HFFc6 (cell line): ENCODE measurements at regions not wholly inside any gene's neighbourhood (a gene's known extent, or its start where the extent isn't known, plus 50 kb on each side); places are given as distances from the start of the nearest gene placed in this dataset.
"Not testable (repeated sequence)": the region's sequence is repeated elsewhere in the genome, so short reads cannot be mapped to it uniquely, and the experiment has no call there.

Experiments used
- DNase-seq: peaks from one replicate; pipeline ENCODE4 v3.0.0-alpha.2; 2018
- H3K27ac Mint-ChIP-seq: 2 replicates; pipeline ENCODE4 v1.8.0; 2020; ENCODE audit warnings: mild to moderate bottlenecking, mixed read lengths
- H3K27me3 Mint-ChIP-seq: 2 replicates; pipeline ENCODE4 v1.8.0; 2021; ENCODE audit warnings: mild to moderate bottlenecking, moderate library complexity, mixed read lengths; ENCODE audit not compliant: insufficient read depth
- H3K36me3 Mint-ChIP-seq: 2 replicates; pipeline ENCODE4 v1.8.0; 2021; ENCODE audit warnings: low read depth, mixed read lengths
- H3K4me1 Mint-ChIP-seq: 2 replicates; pipeline ENCODE4 v1.8.0; 2020; ENCODE audit warnings: low read depth, mixed read lengths
- H3K4me3 Mint-ChIP-seq: 2 replicates; pipeline ENCODE4 v1.8.0; 2020; ENCODE audit warnings: mild to moderate bottlenecking, moderate library complexity, mixed read lengths
- H3K9me3 Mint-ChIP-seq: 2 replicates; pipeline ENCODE4 v1.8.0; 2020; ENCODE audit warnings: mild to moderate bottlenecking, mixed read lengths
- TF ChIP-seq, protein P1 (sequence below): fragments of 200-600 bp; sonication (generic); IDR thresholded peaks from 2 replicates; pipeline ENCODE4 v1.5.0; 2021; ENCODE audit warnings: antibody characterized with exemption, mild to moderate bottlenecking

DNA sequence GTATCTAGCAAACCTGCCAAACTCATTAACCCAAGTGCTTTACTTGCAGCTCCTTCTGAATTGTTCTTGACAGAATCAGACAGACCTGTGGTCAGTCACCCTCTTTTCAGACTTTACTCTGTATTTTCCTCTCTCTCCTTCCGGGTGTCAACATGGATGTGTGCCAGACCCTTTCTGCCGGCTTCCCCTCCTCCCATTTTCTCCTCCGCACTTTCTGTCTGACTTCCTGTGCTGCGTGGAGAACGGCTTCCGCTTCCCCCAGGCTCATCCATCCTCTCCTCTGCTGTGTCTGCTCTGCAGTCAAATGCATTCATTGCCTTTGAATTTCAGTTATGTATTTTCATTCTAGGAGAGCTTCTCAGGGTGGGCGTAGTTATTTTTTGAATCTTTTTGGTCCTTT lies 53.3 kb upstream of the LRPAP1 start:
- not testable (repeated sequence) for H3K4me1 Mint-ChIP-seq, H3K27ac Mint-ChIP-seq, H3K27me3 Mint-ChIP-seq, H3K36me3 Mint-ChIP-seq, DNase-seq, H3K9me3 Mint-ChIP-seq, H3K4me3 Mint-ChIP-seq

DNA sequence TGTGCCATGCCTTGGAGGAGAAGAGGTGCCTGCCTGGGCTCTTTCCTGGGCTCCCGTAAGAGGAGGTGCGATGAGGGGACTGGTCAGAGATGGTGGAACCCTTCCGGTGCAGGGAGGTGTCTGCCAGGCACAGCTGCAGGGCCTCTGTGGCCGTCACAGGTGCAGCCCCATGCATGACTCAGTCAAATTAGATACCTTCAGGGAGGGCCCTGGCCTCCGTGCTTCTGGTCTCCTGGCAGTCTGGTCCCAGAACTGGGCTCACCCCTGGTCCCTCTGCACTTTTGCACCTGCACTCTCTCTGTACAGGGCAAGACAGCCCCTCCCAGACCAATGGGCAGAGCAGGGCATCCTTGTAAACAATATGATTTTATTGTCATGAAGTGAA lies 49.9 kb upstream of the LRPAP1 start:
- Mint-ChIP-seq H3K27me3 (peaks cover 16% of the 10 kb centered on the region), H3K4me1 (no peaks in the 10 kb centered on the region), H3K27ac (no peak overlapping the region), H3K9me3 (no peaks in the 10 kb centered on the region), H3K4me3 (no peak overlapping the region), H3K36me3 (no peaks in the 10 kb centered on the region)
- TF ChIP-seq, protein P1, sequence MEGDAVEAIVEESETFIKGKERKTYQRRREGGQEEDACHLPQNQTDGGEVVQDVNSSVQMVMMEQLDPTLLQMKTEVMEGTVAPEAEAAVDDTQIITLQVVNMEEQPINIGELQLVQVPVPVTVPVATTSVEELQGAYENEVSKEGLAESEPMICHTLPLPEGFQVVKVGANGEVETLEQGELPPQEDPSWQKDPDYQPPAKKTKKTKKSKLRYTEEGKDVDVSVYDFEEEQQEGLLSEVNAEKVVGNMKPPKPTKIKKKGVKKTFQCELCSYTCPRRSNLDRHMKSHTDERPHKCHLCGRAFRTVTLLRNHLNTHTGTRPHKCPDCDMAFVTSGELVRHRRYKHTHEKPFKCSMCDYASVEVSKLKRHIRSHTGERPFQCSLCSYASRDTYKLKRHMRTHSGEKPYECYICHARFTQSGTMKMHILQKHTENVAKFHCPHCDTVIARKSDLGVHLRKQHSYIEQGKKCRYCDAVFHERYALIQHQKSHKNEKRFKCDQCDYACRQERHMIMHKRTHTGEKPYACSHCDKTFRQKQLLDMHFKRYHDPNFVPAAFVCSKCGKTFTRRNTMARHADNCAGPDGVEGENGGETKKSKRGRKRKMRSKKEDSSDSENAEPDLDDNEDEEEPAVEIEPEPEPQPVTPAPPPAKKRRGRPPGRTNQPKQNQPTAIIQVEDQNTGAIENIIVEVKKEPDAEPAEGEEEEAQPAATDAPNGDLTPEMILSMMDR, result no peak
- DNase-seq, result no peak
